LNCaP clone FGC (cell line): ENCODE measurements at regions not wholly inside any gene's neighbourhood (a gene's known extent, or its start where the extent isn't known, plus 50 kb on each side); places are given as distances from the start of the nearest gene placed in this dataset.

Experiments
- DNase-seq: peaks from one replicate; pipeline ENCODE4 v3.0.0-alpha.2; 2011; ENCODE audit warnings: low read depth
- H3K4me3 ChIP-seq: 2 replicates; pipeline ENCODE4 v1.5.1; 2011; ENCODE audit warnings: mild to moderate bottlenecking, low read depth, low read length, control low read depth
- CTCF ChIP-seq: IDR thresholded peaks from 2 replicates; pipeline ENCODE4 v1.5.1; 2012; ENCODE audit warnings: mild to moderate bottlenecking; ENCODE audit not compliant: control insufficient read depth, insufficient read depth; ENCODE audit errors: extremely low read depth

- TF ChIP-seq CTCF = peak; percentile 43; the same call in 1 of the 2 replicates
- H3K4me3 ChIP-seq = no peak overlapping the region
- DNase-seq = no peak
Observed at GRCh38 chr9:102832814-102833213, 162.3 kb upstream of the CYLC2 start.

- DNase-seq = no peak
- no peak for TF ChIP-seq CTCF
- H3K4me3 ChIP-seq = no peak overlapping the region
Observed at GRCh38 chr9:102796244-102796643, 198.9 kb upstream of the CYLC2 start.

GRCh38 chr9:102795532-102795931 is 199.6 kb upstream of the CYLC2 start:
- TF ChIP-seq CTCF = no peak
- no peak overlapping the region for H3K4me3 ChIP-seq
- no peak for DNase-seq

- TF ChIP-seq CTCF = no peak
- no peak overlapping the region for H3K4me3 ChIP-seq
- no peak for DNase-seq
Observed at GRCh38 chr9:102779356-102779755, 215.8 kb upstream of the CYLC2 start.

- DNase-seq = peak; percentile 59
- no peak overlapping the region for H3K4me3 ChIP-seq
- no peak for TF ChIP-seq CTCF
Observed at GRCh38 chr9:102778746-102779145, 216.4 kb upstream of the CYLC2 start.

GRCh38 chr9:102770704-102771103 is 224.4 kb upstream of the CYLC2 start:
- no peak for TF ChIP-seq CTCF
- no peak for DNase-seq
- H3K4me3 ChIP-seq = no peak overlapping the region

GRCh38 chr9:102769307-102769706 is 225.8 kb upstream of the CYLC2 start:
- DNase-seq = no peak

More at GRCh38 chr9:102769307-102769706, 225.8 kb upstream of the CYLC2 start:
- no peak for TF ChIP-seq CTCF
- no peak overlapping the region for H3K4me3 ChIP-seq
